Cardiac muscle cell (in vitro differentiated cells and primary cell): ENCODE measurements at regions not wholly inside any gene's neighbourhood (a gene's known extent, or its start where the extent isn't known, plus 50 kb on each side); places are given as distances from the start of the nearest gene placed in this dataset.

Experiments
- DNase-seq, 2 donors: peaks; one replicate each; pipeline versions ENCODE4 v3.0.0 to v3.0.0-alpha.2; 2010 to 2017; ENCODE audit warnings: low read depth in 1 of 2, low spot score in 1 of 2
- H3K27ac ChIP-seq: fragments of 200-600 bp; sonication (generic); 2 replicates; pipeline ENCODE4 v1.5.1; 2016
- H3K27me3 ChIP-seq: fragments of 200-600 bp; sonication (generic); 2 replicates; pipeline ENCODE4 v1.6.0; 2016; ENCODE audit warnings: control low read depth
- H3K36me3 ChIP-seq: fragments of 200-600 bp; sonication (generic); 2 replicates; pipeline ENCODE4 v1.5.1; 2016; ENCODE audit warnings: control low read depth
- H3K4me1 ChIP-seq: fragments of 200-600 bp; sonication (generic); 2 replicates; pipeline ENCODE4 v1.8.1; 2017; ENCODE audit warnings: low read depth, mild to moderate bottlenecking, mixed run types
- H3K4me3 ChIP-seq: fragments of 200-600 bp; sonication (generic); 2 replicates; pipeline ENCODE4 v1.5.1; 2016; ENCODE audit warnings: mild to moderate bottlenecking
- H3K9me3 ChIP-seq: fragments of 200-600 bp; sonication (generic); 2 replicates; pipeline ENCODE4 v1.5.1; 2017; ENCODE audit warnings: low read depth, mild to moderate bottlenecking, control low read depth
- TF ChIP-seq, protein P1 (sequence below): IDR thresholded peaks from 2 replicates; pipeline ENCODE4 v1.5.1; 2012; ENCODE audit warnings: low read depth, mild to moderate bottlenecking, low read length

DNA sequence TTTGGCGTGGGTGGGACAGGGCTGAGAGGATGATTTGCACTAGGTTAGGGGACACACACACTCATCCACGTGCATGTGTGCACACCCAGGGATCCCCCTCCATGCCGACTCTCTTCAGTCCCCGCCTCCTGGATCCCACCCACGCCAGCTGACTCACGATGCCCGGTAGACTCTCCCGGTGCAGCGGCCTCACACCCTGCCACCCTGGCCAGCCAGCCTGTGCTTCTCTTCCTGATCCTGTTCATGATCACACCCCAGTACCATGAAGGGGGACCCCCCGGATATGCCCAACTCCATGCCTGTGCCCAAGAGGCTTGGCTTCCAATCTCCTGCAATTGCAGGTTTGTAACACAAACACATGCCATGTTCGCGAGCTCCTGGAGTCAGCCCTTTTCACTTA is 157.8 kb upstream of the HDAC4 start:
- Histone ChIP-seq H3K4me1 (no peaks in the 10 kb centered on the region), H3K27ac (no peak overlapping the region), H3K36me3 (no peaks in the 10 kb centered on the region), H3K4me3 (no peak overlapping the region), H3K27me3 (no peaks in the 10 kb centered on the region), H3K9me3 (no peaks in the 10 kb centered on the region)
- TF ChIP-seq, protein P1, sequence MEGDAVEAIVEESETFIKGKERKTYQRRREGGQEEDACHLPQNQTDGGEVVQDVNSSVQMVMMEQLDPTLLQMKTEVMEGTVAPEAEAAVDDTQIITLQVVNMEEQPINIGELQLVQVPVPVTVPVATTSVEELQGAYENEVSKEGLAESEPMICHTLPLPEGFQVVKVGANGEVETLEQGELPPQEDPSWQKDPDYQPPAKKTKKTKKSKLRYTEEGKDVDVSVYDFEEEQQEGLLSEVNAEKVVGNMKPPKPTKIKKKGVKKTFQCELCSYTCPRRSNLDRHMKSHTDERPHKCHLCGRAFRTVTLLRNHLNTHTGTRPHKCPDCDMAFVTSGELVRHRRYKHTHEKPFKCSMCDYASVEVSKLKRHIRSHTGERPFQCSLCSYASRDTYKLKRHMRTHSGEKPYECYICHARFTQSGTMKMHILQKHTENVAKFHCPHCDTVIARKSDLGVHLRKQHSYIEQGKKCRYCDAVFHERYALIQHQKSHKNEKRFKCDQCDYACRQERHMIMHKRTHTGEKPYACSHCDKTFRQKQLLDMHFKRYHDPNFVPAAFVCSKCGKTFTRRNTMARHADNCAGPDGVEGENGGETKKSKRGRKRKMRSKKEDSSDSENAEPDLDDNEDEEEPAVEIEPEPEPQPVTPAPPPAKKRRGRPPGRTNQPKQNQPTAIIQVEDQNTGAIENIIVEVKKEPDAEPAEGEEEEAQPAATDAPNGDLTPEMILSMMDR: no peak
- DNase-seq: no peak

- no peaks in the 10 kb centered on the region for H3K4me1 ChIP-seq
- H3K36me3 ChIP-seq: no peaks in the 10 kb centered on the region
- no peaks in the 10 kb centered on the region for H3K27me3 ChIP-seq
- TF ChIP-seq, protein P1: no peak
- no peak for DNase-seq
- H3K9me3 ChIP-seq: no peaks in the 10 kb centered on the region
- no peak overlapping the region for H3K4me3 ChIP-seq
- H3K27ac ChIP-seq: no peak overlapping the region
Observed at GRCh38 chr2:239557516-239557915, 156.7 kb upstream of the HDAC4 start.

- H3K9me3 ChIP-seq: no peaks in the 10 kb centered on the region
- DNase-seq: no peak
- TF ChIP-seq, protein P1: no peak
- H3K27ac ChIP-seq: no peak overlapping the region
- no peaks in the 10 kb centered on the region for H3K4me1 ChIP-seq
- H3K27me3 ChIP-seq: no peaks in the 10 kb centered on the region
- no peak overlapping the region for H3K4me3 ChIP-seq
- no peaks in the 10 kb centered on the region for H3K36me3 ChIP-seq
Observed at GRCh38 chr2:239555571-239555905, 154.7 kb upstream of the HDAC4 start.

DNA sequence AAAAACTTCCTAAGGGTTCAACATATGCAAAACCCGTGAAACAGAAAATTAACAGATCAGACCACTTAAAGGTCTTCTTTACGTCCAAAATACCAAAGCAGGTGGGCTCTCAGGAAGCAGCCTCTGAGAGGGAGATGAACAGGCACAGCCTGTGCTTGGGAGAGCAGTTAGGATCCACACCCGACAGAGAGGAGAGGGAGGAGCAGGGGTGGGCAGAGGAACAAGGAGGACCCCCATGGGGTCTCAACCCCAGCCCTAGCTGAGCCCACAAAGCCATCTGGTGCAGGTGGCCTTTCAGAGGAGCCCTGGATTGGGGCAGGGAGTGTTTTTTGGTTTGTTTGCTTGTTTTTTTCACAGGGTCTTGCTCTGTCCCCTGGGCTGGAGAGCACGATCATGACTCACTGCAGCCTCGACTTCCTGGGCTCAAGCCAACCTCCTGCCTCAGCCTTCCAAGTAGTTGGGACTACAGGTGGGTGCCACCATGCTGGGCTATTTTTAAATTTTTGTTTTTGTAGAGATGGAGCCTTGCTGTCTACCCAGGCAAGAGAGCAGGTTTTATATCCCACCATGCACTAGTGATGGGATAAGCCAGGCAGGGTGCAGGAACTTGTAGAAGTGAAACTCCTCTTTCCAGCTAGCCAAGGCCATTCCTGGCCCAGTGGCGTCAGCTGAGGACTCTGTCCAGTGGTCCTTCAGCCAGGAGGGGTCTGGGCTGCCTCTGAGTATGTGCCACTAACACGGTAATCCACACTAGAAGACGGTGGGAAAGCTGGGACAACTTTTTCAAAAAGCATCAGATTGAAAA is 154.1 kb upstream of the HDAC4 start:
- Histone ChIP-seq H3K27me3 (no peaks in the 10 kb centered on the region), H3K27ac (no peak overlapping the region), H3K9me3 (no peaks in the 10 kb centered on the region), H3K4me3 (no peak overlapping the region), H3K4me1 (no peaks in the 10 kb centered on the region), H3K36me3 (no peaks in the 10 kb centered on the region)
- no peak for DNase-seq
- TF ChIP-seq, protein P1: no peak

DNA sequence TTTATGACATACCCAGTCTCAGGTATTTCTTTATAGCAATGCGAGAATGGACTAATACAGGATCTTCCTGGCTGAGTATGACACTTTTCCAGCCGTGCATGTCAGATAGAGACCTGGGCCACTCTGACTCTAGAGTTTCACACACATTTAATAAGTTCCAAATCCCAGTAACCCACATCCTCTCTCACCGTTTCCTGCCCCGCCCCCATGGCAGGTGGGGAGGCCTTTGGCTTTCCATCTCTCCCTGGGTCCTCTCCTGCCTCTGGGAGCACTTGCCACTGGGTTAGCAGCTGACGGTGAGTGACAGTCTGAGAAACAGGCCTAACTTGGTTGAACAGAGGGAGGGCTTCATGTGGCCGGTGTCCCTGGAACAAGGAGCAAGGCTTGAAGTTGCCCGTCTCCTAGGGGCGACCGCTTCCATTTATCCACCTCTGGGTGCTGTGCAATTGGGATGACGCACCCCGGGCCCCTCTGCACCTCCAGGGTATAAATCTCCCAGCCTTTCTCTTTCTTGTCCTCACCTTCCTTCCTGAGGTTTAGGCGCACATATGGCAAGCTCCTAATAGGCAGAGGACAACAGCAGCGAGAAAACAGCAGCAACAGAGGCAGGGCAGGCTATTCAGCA is 152.7 kb upstream of the HDAC4 start:
- H3K36me3 ChIP-seq: no peaks in the 10 kb centered on the region
- no peaks in the 10 kb centered on the region for H3K4me1 ChIP-seq
- DNase-seq: no peak
- no peak overlapping the region for H3K27ac ChIP-seq
- H3K9me3 ChIP-seq: no peaks in the 10 kb centered on the region
- no peak overlapping the region for H3K4me3 ChIP-seq
- no peaks in the 10 kb centered on the region for H3K27me3 ChIP-seq
- TF ChIP-seq, protein P1: no peak
